ENCODE measurements at regions not wholly inside any gene's neighbourhood (a gene's known extent, or its start where the extent isn't known, plus 50 kb on each side); places are given as distances from the start of the nearest gene placed in this dataset.

GRCh38 chr1:240008298-240008697 lies 83.4 kb upstream of the FMN2 start:
- H3K27ac ChIP-seq (replicated peaks), result no peak overlapping the region
- TF ChIP-seq SPI1 (IDR thresholded peaks at IDR 0.05; ENCODE audit: borderline replicate concordance, low read depth), result no peak
- TF ChIP-seq CTCF (IDR thresholded peaks at IDR 0.05; ENCODE audit: insufficient read depth, low read length), result no peak
- TF ChIP-seq POLR2AphosphoS5 (IDR thresholded peaks at IDR 0.05; ENCODE audit: low read depth), result no peak
- TF ChIP-seq REST (IDR thresholded peaks at IDR 0.05; ENCODE audit: insufficient replicate concordance, low read depth), result no peak
- no peak for TF ChIP-seq GABPA (IDR thresholded peaks at IDR 0.05; ENCODE audit: low read depth)
- no peaks in the 10 kb centered on the region for H3K27me3 ChIP-seq (ENCODE audit: insufficient read depth, poor library complexity, severe bottlenecking)
- DNase-seq (ENCODE audit: low read depth in 1 of 2, low spot score in 1 of 2), result no peak
- no peak overlapping the region for H3K4me3 ChIP-seq (replicated peaks; ENCODE audit: insufficient read depth, low read length)

GRCh38 chr1:240014051-240014450 lies 77.6 kb upstream of the FMN2 start:
- TF ChIP-seq GABPA (IDR thresholded peaks at IDR 0.05; ENCODE audit: low read depth) (no peak), REST (IDR thresholded peaks at IDR 0.05; ENCODE audit: insufficient replicate concordance, low read depth) (no peak), POLR2AphosphoS5 (IDR thresholded peaks at IDR 0.05; ENCODE audit: low read depth) (no peak), SPI1 (IDR thresholded peaks at IDR 0.05; ENCODE audit: borderline replicate concordance, low read depth) (no peak), CTCF (IDR thresholded peaks at IDR 0.05; ENCODE audit: insufficient read depth, low read length) (no peak)
- DNase-seq (ENCODE audit: low read depth in 1 of 2, low spot score in 1 of 2), result no peak
- Histone ChIP-seq H3K27ac (replicated peaks) (no peak overlapping the region), H3K4me3 (replicated peaks; ENCODE audit: insufficient read depth, low read length) (no peak overlapping the region), H3K27me3 (ENCODE audit: insufficient read depth, poor library complexity, severe bottlenecking) (no peaks in the 10 kb centered on the region)

GRCh38 chr1:240018617-240019016 lies 73.1 kb upstream of the FMN2 start:
- TF ChIP-seq SPI1 (IDR thresholded peaks at IDR 0.05; ENCODE audit: borderline replicate concordance, low read depth), result no peak
- no peak for TF ChIP-seq REST (IDR thresholded peaks at IDR 0.05; ENCODE audit: insufficient replicate concordance, low read depth)
- no peak for TF ChIP-seq GABPA (IDR thresholded peaks at IDR 0.05; ENCODE audit: low read depth)
- no peak for TF ChIP-seq CTCF (IDR thresholded peaks at IDR 0.05; ENCODE audit: insufficient read depth, low read length)
- no peak for TF ChIP-seq POLR2AphosphoS5 (IDR thresholded peaks at IDR 0.05; ENCODE audit: low read depth)
- H3K27ac ChIP-seq (replicated peaks), result no peak overlapping the region
- no peak for DNase-seq (ENCODE audit: low read depth in 1 of 2, low spot score in 1 of 2)

More at GRCh38 chr1:240018617-240019016, 73.1 kb upstream of the FMN2 start:
- Histone ChIP-seq H3K4me3 (replicated peaks; ENCODE audit: insufficient read depth, low read length) (no peak overlapping the region), H3K27me3 (ENCODE audit: insufficient read depth, poor library complexity, severe bottlenecking) (no peaks in the 10 kb centered on the region)
